GM18909 (cell line): ENCODE measurements at regions not wholly inside any gene's neighbourhood (a gene's known extent, or its start where the extent isn't known, plus 50 kb on each side); places are given as distances from the start of the nearest gene placed in this dataset.
"Not testable (repeated sequence)": the region's sequence is repeated elsewhere in the genome, so short reads cannot be mapped to it uniquely, and the experiment has no call there.

Experiments used
- ATAC-seq: cut with Tn5 transposase; IDR thresholded peaks from one replicate; pipeline ENCODE4 v1.9.1; 2021; ENCODE audit warnings: mild to moderate bottlenecking; ENCODE audit not compliant: unreplicated experiment, poor library complexity

DNA sequence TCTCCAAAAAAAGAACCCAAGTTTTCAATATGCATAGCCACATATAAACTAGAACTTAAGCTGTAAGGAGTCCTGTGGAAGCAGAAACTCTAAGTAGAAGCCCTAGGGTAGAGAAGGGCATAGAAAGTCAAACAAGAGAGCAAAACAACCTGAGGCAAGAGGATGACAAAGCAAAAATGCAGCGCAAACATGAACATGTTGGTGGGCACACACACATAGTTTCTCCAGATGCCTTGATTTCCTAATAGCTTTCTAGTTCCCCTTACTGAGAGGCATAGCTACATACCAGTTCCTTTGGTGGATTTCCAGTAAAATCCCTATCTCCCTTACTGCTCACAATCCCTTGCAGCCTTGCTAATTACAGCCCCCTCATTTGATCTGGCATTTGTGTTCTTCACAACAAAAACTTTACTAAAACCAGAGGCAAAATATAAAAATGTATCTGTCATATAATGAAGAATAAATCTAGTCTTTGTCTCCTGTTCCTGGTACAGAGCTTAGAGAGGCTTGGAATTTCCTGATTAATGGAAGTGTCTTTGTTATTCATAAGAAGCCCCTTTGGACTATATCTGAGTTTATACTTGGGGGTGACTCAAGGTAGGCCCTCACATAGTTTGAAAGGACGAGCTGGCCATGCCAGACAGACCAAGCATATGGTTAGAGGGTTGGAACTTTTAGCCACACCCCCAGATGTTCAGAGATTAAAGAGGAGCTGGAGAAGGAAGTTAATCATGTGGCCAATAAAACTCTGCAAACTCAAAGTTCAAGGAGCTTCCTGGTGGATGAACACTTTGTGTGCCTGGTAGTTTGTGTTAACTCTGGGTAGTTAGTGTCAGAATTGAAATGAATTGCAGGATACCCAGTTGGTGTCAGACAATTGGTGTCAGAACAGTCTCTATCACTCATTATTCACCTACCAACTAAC is 52.7 kb upstream of the ZCCHC13 start:
- no peak for ATAC-seq

GRCh38 chrX:74250574-74250973 is 53.4 kb upstream of the ZCCHC13 start:
- ATAC-seq: no peak

DNA sequence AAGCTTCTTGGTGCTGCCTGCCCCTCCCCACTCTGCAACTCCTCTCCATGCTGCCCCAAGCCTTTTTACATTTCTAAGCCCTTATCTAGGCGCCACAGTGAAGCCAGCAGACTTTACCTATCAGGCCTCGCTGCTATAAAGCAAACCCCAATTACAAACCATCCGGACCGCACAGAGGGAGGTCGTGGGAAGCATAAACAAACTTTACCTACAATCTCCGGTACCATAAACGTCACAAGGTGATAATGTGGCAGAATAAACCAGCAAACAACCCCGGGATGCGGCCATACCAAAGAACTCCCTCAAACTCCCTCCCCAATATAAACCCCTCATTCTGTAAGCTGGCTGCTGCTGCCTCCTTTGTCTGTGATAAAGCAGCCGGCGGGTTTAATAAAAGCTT is 54.0 kb upstream of the ZCCHC13 start:
- no peak for ATAC-seq

- no peak for ATAC-seq
Observed at GRCh38 chrX:74248889-74249288, 55.1 kb upstream of the ZCCHC13 start.

- no peak for ATAC-seq
Observed at GRCh38 chrX:74246524-74246923, 57.5 kb upstream of the ZCCHC13 start.

DNA sequence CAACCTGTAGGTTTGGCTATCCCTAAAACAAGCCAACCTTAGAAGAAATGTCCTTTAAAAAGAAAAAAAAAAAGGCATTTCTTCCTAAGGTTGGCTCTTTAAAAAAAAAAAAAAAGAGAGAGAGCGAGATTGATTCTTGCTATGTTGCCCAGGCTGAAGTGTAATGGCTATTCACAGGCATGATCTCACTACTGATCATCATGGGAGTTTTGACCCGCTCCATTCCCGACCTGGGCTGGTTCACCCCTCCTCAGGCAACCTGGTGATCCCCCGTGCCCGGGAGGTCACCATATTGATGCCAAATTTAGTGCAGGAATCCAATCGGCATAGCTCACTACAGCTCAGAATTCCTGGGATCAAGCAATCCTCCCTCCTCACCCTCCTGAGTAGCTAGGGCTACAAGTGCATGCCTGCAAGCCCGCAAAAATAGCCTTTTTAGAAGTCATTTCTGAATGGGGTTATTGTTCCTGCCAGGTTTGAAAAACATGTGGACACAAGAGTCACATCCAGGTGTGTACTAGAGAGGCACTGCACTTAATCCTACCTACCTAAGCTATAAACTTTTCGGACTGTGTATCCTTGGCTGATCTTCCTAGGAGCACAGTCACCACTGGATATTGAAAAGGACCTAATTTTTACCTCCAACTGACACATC is 61.4 kb upstream of the ZCCHC13 start:
- no peak for ATAC-seq

- ATAC-seq: no peak
Observed at GRCh38 chrX:74242050-74242449, 61.9 kb upstream of the ZCCHC13 start.

- no peak for ATAC-seq
Observed at GRCh38 chrX:74238771-74239170, 65.2 kb upstream of the ZCCHC13 start.

DNA sequence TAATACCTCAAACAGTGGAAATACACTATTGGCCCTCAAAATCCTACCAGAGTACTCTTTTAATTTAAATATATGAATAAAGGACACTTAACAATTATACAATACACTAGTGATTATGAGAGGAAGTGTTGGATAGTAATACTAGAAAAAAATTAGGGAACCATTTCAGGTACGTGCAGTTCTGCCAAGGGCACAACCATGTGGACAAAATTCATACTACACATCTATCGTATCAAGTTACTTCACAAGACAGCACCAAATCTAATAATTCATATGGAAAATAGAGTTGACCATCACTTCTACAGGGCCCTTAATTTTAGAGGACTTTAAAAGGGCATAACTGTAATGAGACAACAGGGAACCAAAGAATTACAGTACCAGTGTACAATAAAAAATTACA is 69.2 kb upstream of the ZCCHC13 start:
- ATAC-seq: no peak

- no peak for ATAC-seq
Observed at GRCh38 chrX:74232859-74233258, 71.1 kb upstream of the ZCCHC13 start.

DNA sequence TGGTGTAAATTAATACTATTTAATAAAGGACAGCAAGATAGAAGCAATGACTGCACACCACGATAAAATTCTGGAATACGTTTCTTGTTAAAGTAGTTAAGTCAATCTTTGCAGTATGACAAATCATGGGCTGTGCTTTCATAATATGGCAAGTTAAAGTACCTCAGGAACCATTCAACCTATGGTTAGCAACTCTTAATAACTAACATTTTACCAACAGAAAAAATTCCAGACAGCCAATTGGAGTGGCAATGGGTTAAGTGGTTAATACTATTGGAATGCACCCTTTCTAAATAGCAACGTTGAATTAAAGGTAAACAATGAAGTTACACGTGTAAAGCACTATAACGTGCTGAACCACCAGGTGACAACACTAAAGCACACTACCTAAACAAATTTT is 72.4 kb upstream of the ZCCHC13 start:
- no peak for ATAC-seq

- ATAC-seq: no peak
Observed at GRCh38 chrX:74230094-74230493, 73.9 kb upstream of the ZCCHC13 start.

DNA sequence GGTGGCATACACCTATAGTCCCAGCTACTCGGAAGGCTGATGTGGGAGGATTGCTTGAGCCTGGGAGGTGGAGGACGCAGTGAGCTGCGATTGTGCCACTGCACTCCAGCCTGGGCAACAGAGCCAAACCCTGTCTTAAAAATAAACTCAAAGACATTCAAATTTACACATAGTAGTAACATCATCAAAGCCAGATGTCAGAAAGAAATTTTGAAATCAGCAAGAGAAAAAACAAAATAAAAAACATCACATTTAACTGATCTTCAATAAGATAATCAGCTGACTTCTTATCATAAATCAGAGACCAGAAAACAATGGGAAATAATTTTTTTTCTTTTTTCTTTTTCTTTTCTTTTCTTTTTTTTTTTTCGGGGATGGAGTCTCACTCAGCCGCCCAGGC is 78.9 kb upstream of the ZCCHC13 start:
- ATAC-seq: no peak

GRCh38 chrX:74220277-74220676 is 83.7 kb upstream of the ZCCHC13 start:
- no peak for ATAC-seq

DNA sequence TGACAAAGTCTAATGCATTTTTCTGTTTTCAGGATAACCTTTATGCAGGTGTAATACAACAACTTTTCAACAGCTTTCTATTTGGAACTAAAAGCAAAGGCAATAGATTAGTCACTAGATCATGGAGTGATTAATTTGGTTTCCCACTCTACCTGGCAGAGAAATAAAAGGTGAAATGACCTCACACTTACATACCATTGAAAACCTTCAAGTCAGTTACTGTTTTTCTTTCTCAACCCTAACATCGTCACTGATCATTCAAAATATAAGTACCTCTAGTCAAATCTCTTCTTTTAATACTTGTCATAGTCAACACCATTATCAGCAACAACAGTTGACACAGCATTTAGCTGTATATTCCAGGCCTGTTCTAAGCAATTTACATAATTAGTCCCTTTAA is 85.1 kb upstream of the ZCCHC13 start:
- ATAC-seq: no peak

DNA sequence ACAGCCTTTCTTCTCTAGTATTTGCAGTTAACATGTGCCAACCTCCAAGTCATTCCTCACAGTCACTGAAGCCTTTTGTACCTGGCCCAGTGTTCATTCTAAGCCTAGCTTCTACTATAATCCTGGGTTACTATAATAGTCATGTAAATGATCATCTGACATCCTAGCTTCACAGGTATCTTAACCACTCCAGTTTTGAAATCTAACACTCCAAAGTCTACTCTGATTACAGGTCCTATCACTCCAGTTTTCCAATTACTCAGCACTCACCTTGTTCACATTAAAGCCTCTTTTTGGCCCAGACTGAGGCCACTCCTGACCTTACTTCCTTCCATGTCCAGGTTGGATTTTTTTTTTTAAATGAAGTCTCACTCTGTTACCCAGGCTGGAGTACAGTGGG is 87.6 kb upstream of the ZCCHC13 start:
- no peak for ATAC-seq

GRCh38 chrX:74211911-74212310 is 92.1 kb upstream of the ZCCHC13 start:
- no peak for ATAC-seq

DNA sequence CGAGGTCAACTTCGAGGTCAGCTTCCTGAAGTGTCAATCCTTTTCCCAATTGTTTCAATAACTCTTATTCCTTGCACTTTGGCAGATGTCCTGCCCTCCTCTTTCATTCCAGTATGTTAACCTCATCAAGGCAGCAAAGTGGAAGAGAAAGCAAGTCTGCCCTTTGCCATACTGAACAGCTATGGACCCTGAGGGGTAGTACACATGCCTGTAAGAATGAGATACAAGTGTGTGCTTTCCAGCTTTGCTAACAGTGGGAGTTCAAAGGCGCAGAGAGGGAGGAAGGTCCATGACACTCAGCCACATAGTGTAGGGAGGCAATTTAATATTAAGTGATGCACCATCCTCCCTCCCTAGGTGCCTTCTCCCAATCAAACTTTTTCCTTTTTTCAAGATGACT is 96.4 kb upstream of the ZCCHC13 start:
- no peak for ATAC-seq

DNA sequence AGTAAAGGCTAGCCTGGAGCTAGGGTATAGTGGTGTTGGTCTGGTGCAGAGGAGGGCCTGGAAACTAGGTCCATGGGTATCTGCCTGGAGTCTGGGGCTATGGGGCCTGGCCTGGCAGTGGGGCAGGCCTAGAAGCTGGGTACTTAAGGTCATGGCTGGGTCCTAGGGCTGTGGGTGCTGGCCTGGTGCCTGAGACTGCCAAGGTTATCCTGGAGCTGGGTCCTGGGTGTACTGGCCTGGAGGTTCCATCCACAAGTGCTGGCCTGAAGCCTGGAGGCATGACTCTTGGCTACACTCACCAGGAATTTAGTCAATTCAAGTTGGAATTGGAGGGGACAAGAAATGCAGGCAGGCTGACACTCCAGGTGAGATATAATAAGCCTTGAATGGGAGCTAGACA is 108.4 kb upstream of the ZCCHC13 start:
- no peak for ATAC-seq

DNA sequence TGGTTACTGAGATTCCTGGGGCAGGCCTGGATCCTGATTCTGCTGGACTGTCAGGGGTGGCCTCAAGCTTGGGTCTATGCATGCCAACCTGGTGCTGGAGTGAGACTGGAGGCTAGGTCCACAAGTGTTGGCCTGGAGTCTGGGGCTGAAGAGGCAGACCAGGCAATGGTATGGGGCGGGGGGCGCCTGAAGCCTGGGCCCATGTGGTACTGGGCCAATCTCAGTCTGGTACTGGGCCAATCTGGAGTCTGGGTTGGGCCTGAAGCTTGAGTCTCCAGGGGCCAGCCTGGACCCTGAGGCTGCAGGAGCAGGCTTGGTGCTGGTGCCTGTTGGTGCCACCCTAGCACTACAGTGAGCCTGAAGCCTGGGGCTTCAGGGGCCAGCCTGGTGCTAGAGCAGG is 108.9 kb upstream of the ZCCHC13 start:
- ATAC-seq: no peak

DNA sequence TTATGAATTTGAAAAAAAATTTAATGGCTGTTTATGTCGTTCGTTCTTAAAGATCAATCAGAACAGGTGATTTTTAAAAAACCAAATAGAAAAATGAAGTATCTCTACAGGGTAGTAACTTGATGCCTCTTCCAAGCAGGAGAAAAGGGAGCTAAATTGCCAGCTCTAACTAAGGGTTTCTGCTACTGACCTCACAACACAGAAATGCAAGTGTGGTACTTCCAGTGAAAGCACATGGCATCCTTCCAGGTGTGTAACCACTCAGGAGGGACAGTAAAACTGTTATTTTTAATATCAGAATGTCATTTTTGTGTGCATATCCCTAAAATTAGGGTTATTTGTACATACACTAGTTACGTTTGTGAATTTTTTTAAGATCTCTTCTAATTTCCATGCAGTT is 116.8 kb upstream of the ZCCHC13 start:
- no peak for ATAC-seq

GRCh38 chrX:74183047-74183446 is 120.9 kb upstream of the ZCCHC13 start:
- not testable (repeated sequence) for ATAC-seq
